ENCODE measurements at regions not wholly inside any gene's neighbourhood (a gene's known extent, or its start where the extent isn't known, plus 50 kb on each side); places are given as distances from the start of the nearest gene placed in this dataset.

DNA sequence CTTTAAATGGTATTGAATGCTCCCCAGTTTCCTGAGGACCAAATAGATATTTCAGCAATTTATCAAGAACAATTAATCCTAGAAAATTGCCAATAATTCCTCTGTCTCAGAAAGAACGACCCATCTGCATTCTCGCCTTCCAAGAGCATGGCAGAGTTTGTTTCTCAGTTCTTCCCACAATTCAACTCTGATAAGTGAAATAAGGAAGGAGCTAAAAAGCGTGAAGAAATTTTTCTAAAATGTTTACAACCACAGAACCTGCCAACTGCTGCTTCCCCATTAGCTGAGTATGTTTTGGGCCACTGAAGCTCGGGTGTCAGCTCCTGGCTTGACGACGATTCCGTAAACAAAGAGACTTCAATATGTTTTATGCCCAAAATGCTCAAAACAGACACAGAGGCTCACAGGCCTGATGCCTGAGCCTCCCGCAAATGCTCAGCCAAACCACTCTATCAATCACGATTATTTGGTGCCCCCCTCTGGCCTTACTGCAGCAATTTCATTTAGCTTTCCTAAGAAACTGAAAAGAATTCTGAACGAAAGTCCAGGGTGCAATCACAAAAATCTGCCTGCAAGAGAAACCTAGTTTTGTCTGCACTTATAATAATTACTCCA is 259.2 kb upstream of the CCDC54 start:
- Mint-ChIP-seq H3K4me1 (peaks cover 30% of the 10 kb centered on the region), H3K9me3 (no peaks in the 10 kb centered on the region), H3K36me3 (ENCODE audit: low read depth) (no peaks in the 10 kb centered on the region), H3K27me3 (ENCODE audit: low read depth, poor library complexity) (peaks cover 4% of the 10 kb centered on the region), H3K4me3 (peak overlapping the region; percentile 41), H3K27ac (peak overlapping the region; percentile 35)
- peak; percentile 42 for DNase-seq
- TF ChIP-seq, protein P1, sequence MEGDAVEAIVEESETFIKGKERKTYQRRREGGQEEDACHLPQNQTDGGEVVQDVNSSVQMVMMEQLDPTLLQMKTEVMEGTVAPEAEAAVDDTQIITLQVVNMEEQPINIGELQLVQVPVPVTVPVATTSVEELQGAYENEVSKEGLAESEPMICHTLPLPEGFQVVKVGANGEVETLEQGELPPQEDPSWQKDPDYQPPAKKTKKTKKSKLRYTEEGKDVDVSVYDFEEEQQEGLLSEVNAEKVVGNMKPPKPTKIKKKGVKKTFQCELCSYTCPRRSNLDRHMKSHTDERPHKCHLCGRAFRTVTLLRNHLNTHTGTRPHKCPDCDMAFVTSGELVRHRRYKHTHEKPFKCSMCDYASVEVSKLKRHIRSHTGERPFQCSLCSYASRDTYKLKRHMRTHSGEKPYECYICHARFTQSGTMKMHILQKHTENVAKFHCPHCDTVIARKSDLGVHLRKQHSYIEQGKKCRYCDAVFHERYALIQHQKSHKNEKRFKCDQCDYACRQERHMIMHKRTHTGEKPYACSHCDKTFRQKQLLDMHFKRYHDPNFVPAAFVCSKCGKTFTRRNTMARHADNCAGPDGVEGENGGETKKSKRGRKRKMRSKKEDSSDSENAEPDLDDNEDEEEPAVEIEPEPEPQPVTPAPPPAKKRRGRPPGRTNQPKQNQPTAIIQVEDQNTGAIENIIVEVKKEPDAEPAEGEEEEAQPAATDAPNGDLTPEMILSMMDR (IDR thresholded peaks at IDR 0.05), result peak; percentile 46

DNA sequence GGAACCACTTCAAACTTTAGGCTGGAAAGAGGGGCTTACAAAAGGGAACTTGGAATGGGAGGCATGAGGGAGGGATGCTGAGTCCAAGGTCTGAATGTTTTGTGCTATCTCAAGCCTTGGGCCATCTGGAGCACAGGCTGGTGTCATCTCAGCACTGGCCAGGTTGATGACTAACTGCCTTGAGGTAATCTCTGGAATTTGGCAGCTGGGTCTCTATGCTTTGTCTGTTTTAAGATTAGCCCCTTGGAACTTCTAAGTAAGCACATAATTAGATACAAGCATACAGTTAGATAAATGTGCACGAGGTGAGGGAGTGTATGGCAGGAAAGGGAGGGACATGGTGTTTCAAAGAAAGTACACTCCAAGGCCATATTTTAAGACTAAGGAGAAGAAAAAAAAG is 252.4 kb upstream of the CCDC54 start:
- H3K9me3 Mint-ChIP-seq, result no peaks in the 10 kb centered on the region
- H3K27ac Mint-ChIP-seq, result no peak overlapping the region
- DNase-seq, result no peak
- peaks cover 4% of the 10 kb centered on the region for H3K27me3 Mint-ChIP-seq (ENCODE audit: low read depth, poor library complexity)
- H3K36me3 Mint-ChIP-seq (ENCODE audit: low read depth), result no peaks in the 10 kb centered on the region
- TF ChIP-seq, protein P1 (IDR thresholded peaks at IDR 0.05), result no peak
- H3K4me3 Mint-ChIP-seq, result no peak overlapping the region
- H3K4me1 Mint-ChIP-seq, result no peaks in the 10 kb centered on the region

DNA sequence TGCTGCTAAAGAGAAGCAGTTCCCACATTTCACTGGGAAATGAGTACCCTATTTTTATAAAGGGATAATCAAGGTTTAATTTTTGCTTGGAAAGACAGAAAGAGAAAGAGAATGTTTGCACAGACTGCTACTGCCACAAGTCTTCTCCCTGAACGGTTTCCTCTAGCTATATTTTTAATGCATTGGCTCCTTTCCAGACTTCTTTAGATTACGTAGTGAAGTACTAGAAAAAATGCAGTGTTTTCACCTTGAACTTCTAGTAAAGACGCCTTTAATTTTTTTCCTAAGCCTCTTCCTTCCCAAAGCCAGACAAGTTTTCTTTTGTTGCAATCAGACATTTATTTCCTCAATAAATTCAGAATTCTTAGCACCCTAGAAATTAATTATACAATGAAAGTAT is 248.3 kb upstream of the CCDC54 start:
- no peak overlapping the region for H3K4me3 Mint-ChIP-seq
- no peaks in the 10 kb centered on the region for H3K9me3 Mint-ChIP-seq
- H3K36me3 Mint-ChIP-seq (ENCODE audit: low read depth), result no peaks in the 10 kb centered on the region
- no peaks in the 10 kb centered on the region for H3K27me3 Mint-ChIP-seq (ENCODE audit: low read depth, poor library complexity)
- H3K4me1 Mint-ChIP-seq, result no peaks in the 10 kb centered on the region
- DNase-seq, result no peak
- H3K27ac Mint-ChIP-seq, result no peak overlapping the region
- TF ChIP-seq, protein P1 (IDR thresholded peaks at IDR 0.05), result no peak

DNA sequence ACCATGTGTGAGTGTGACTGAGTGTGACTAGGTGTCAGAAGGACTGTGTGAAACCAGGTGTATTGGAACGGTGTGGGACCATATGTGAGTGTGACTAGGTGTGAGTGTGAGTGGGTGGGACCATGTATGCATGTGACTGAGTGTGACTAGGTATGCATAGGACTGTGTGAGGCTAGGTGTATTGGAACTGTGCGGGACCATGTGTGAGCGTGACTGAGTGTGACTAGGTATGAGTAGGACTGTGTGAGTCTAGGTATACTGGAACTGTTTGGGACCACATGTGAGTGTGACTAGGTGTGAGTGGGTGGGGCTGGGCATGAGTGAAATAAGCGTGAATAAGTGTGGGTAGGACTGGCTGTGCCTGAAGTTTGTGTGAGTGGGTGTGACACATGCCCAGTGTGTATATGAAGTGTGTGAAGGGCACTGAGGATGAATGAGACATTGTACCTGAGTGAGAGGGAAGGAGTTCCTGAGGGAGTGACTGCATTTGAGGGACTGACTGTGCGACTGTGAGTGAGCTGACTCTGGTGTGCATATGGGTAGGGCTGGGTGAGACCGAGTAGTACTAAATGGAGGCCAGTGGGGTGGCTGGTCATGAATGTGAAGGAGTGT is 247.0 kb upstream of the CCDC54 start:
- Mint-ChIP-seq H3K36me3 (ENCODE audit: low read depth) (no peaks in the 10 kb centered on the region), H3K27me3 (ENCODE audit: low read depth, poor library complexity) (no peaks in the 10 kb centered on the region), H3K4me1 (peaks cover 5% of the 10 kb centered on the region), H3K27ac (peak overlapping the region; percentile 64), H3K9me3 (no peaks in the 10 kb centered on the region), H3K4me3 (no peak overlapping the region)
- TF ChIP-seq, protein P1 (IDR thresholded peaks at IDR 0.05), result no peak
- no peak for DNase-seq

DNA sequence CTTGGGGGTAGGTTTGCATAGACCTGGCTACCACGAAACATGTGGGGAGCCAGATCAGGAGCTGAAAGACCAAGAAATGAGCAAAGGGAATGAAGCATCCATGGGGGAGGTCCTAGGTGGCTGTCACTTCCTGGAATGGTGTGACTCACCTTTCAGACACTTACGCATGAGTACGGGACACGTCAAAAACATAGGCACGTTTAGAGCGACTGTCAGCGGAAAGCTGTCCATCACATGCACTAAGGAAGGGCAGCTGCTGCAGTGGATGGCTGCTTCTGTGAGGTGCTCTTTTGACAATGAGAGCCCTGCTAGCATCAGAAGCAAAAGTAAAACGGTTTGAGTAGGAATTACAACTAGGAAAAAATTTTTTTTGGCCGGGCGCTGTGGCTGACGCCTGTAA is 244.6 kb upstream of the CCDC54 start:
- no peak for DNase-seq
- TF ChIP-seq, protein P1 (IDR thresholded peaks at IDR 0.05), result no peak
- no peak overlapping the region for H3K4me3 Mint-ChIP-seq
- no peaks in the 10 kb centered on the region for H3K36me3 Mint-ChIP-seq (ENCODE audit: low read depth)
- no peaks in the 10 kb centered on the region for H3K27me3 Mint-ChIP-seq (ENCODE audit: low read depth, poor library complexity)
- peaks cover 5% of the 10 kb centered on the region for H3K4me1 Mint-ChIP-seq
- H3K27ac Mint-ChIP-seq, result no peak overlapping the region
- no peaks in the 10 kb centered on the region for H3K9me3 Mint-ChIP-seq

DNA sequence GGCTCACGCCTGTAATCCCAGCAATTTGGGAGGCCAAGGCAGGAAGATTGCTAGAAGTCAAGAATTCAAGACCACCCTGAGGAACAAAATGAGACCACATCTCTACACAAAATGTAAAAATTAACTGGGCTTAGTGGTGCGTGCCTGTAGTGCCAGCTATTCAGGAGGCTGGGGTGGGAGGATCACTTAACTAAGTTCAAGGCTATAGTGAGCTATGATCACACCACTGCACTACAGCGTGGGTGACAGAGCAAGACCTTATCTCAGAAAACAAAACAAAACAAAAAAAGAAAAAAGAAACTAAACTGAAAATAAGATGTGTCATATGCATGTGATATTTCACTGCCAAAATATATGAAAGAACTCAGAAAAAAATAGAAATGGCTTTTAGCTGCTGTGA is 243.3 kb upstream of the CCDC54 start:
- H3K9me3 Mint-ChIP-seq, result no peaks in the 10 kb centered on the region
- H3K27me3 Mint-ChIP-seq (ENCODE audit: low read depth, poor library complexity), result peaks cover under 1% of the 10 kb centered on the region
- DNase-seq, result no peak
- no peaks in the 10 kb centered on the region for H3K36me3 Mint-ChIP-seq (ENCODE audit: low read depth)
- H3K4me3 Mint-ChIP-seq, result no peak overlapping the region
- TF ChIP-seq, protein P1 (IDR thresholded peaks at IDR 0.05), result no peak
- H3K27ac Mint-ChIP-seq, result no peak overlapping the region
- H3K4me1 Mint-ChIP-seq, result peaks cover 5% of the 10 kb centered on the region
